Neuronal stem cell (in vitro differentiated cells): ENCODE measurements at regions not wholly inside any gene's neighbourhood (a gene's known extent, or its start where the extent isn't known, plus 50 kb on each side); places are given as distances from the start of the nearest gene placed in this dataset.
A peak's percentile ranks its signal among the peaks of the same experiment; 100 is the strongest.

Experiments
- DNase-seq: peaks from one replicate; pipeline ENCODE4 v3.0.0-alpha.2; 2013; ENCODE audit warnings: low spot score
- H2AFZ ChIP-seq: one replicate; pipeline ENCODE4 v1.6.1; 2013; ENCODE audit warnings: mild to moderate bottlenecking, low read length, inconsistent platforms
- H2AK5ac ChIP-seq: 2 replicates; pipeline ENCODE4 v1.6.1; 2013; ENCODE audit warnings: low read depth, mild to moderate bottlenecking, inconsistent platforms, low read length, moderate library complexity, mixed read lengths
- H2BK120ac ChIP-seq: 2 replicates; pipeline ENCODE4 v1.6.1; 2013; ENCODE audit warnings: low read depth, mild to moderate bottlenecking, inconsistent platforms, low read length, moderate library complexity, mixed read lengths
- H2BK12ac ChIP-seq: one replicate; pipeline ENCODE4 v1.6.1; 2013; ENCODE audit warnings: low read length, inconsistent platforms
- H2BK15ac ChIP-seq: 2 replicates; pipeline ENCODE4 v1.6.1; 2013; ENCODE audit warnings: mild to moderate bottlenecking, low read length, inconsistent platforms, mixed read lengths
- H2BK5ac ChIP-seq: one replicate; pipeline ENCODE4 v1.6.1; 2013; ENCODE audit warnings: inconsistent platforms, mild to moderate bottlenecking, low read length, moderate library complexity
- H3K14ac ChIP-seq: one replicate; pipeline ENCODE4 v1.6.1; 2013; ENCODE audit warnings: low read length, inconsistent platforms
- H3K18ac ChIP-seq: 2 replicates; pipeline ENCODE4 v1.6.1; 2013; ENCODE audit warnings: low read length, inconsistent platforms
- H3K23ac ChIP-seq: 2 replicates; pipeline ENCODE4 v1.6.1; 2013; ENCODE audit warnings: low read depth, mild to moderate bottlenecking, mixed read lengths, low read length, inconsistent platforms; ENCODE audit not compliant: poor library complexity
- H3K27ac ChIP-seq: replicated peaks from 3 replicates; pipeline ENCODE4 v1.5.1; 2013; ENCODE audit warnings: low read length, inconsistent platforms
- H3K27me3 ChIP-seq, 3 experiments: 2 replicates each; pipeline ENCODE4 v1.6.1; 2013; ENCODE audit warnings: low read length in 3 of 3, mild to moderate bottlenecking in 2 of 3, inconsistent platforms in 1 of 3, low read depth in 1 of 3, mixed read lengths in 1 of 3, moderate library complexity in 1 of 3; ENCODE audit not compliant: control insufficient read depth in 3 of 3, insufficient read depth in 3 of 3
- H3K36me3 ChIP-seq, 2 donors: replicated peaks in 1 of 2; 2 replicates each; pipeline ENCODE4 v1.6.1; 2013; ENCODE audit warnings: low read length in 2 of 2; ENCODE audit not compliant: control insufficient read depth in 2 of 2, insufficient read depth in 2 of 2
- H3K4ac ChIP-seq: 2 replicates; pipeline ENCODE4 v1.6.1; 2013; ENCODE audit warnings: inconsistent platforms, mild to moderate bottlenecking, low read length, moderate library complexity
- H3K4me1 ChIP-seq, 2 donors: 1 replicate in 1 of 2; 2 replicates in 1 of 2; pipeline ENCODE4 v1.6.1; 2013; ENCODE audit warnings: low read length in 2 of 2, low read depth in 1 of 2; ENCODE audit not compliant: control insufficient read depth in 2 of 2, insufficient read depth in 1 of 2
- H3K4me2 ChIP-seq: one replicate; pipeline ENCODE4 v1.6.1; 2013; ENCODE audit warnings: mild to moderate bottlenecking, low read length, inconsistent platforms; ENCODE audit not compliant: insufficient read depth, poor library complexity, severe bottlenecking
- H3K4me3 ChIP-seq, 2 donors: 2 replicates each; pipeline ENCODE4 v1.5.1; 2013; ENCODE audit warnings: low read length in 2 of 2, mild to moderate bottlenecking in 2 of 2, inconsistent platforms in 1 of 2, moderate library complexity in 1 of 2
- H3K79me1 ChIP-seq: one replicate; pipeline ENCODE4 v1.6.1; 2013; ENCODE audit warnings: low read depth, mild to moderate bottlenecking, inconsistent platforms, low read length, moderate library complexity
- H3K9ac ChIP-seq: one replicate; pipeline ENCODE4 v1.6.1; 2013; ENCODE audit warnings: mild to moderate bottlenecking, low read depth, low read length, inconsistent platforms; ENCODE audit not compliant: poor library complexity
- H3K9me3 ChIP-seq, 2 donors: replicated peaks in 1 of 2; 2 replicates each; pipeline versions ENCODE3 to v1.6.1; 2013; ENCODE audit warnings: low read length in 2 of 2, mild to moderate bottlenecking in 2 of 2, inconsistent platforms in 1 of 2, low read depth in 1 of 2, mixed read lengths in 1 of 2, moderate library complexity in 1 of 2; ENCODE audit not compliant: control insufficient read depth in 2 of 2, insufficient read depth in 1 of 2
- H4K8ac ChIP-seq: one replicate; pipeline ENCODE4 v1.6.1; 2013; ENCODE audit warnings: low read depth, mild to moderate bottlenecking, inconsistent platforms, low read length, moderate library complexity
- H4K91ac ChIP-seq: one replicate; pipeline ENCODE4 v1.6.1; 2013; ENCODE audit warnings: low read length, low read depth, mild to moderate bottlenecking, inconsistent platforms; ENCODE audit not compliant: poor library complexity
- WGBS, 2 donors: extraction: QIAGEN DNeasy Blood & Tissue Kit; methylation state at CpG; one replicate each; pipeline ENCODE4 v1.1.7; 2013; ENCODE audit warnings: missing lambda C conversion rate in 2 of 2, mixed read lengths in 1 of 2; ENCODE audit not compliant: insufficient read length in 2 of 2, insufficient replicate concordance in 1 of 2; ENCODE audit errors: extremely low coverage in 2 of 2; 5-methylcytosine and 5-hydroxymethylcytosine counted together

GRCh38 chr10:130713731-130714130, 577.5 kb downstream of the GLRX3 start:
- H3K9me3 ChIP-seq, result no peaks in the 10 kb centered on the region
- H3K14ac ChIP-seq, result no peak overlapping the region
- H2BK12ac ChIP-seq, result no peak overlapping the region
- H2AFZ ChIP-seq, result no peak overlapping the region
- peak overlapping the region; percentile 30 for H2BK120ac ChIP-seq
- H4K91ac ChIP-seq, result no peak overlapping the region
- H3K4me3 ChIP-seq, result no peak overlapping the region
- H3K18ac ChIP-seq, result peak overlapping the region; percentile 65
- H3K4me2 ChIP-seq, result no peak overlapping the region
- no CpG with 5 or more reads among the region's 8 CpGs for WGBS, 2 donors
- H3K4me1 ChIP-seq, result peaks cover 0 to 7% of the 10 kb centered on the region in 2 donors
- no peak for DNase-seq
- H3K4ac ChIP-seq, result no peak overlapping the region
- H3K27me3 ChIP-seq, result no peaks in the 10 kb centered on the region
- no peak overlapping the region for H4K8ac ChIP-seq
- no peak overlapping the region for H3K23ac ChIP-seq
- peak overlapping the region; percentile 92 for H2AK5ac ChIP-seq
- H3K27ac ChIP-seq, result no peak overlapping the region
- peak overlapping the region; percentile 78 for H2BK15ac ChIP-seq
- no peaks in the 10 kb centered on the region for H3K36me3 ChIP-seq
- no peak overlapping the region for H2BK5ac ChIP-seq
- no peak overlapping the region for H3K9ac ChIP-seq
- no peaks in the 10 kb centered on the region for H3K79me1 ChIP-seq

GRCh38 chr10:130714742-130715467, 578.7 kb downstream of the GLRX3 start:
- Histone ChIP-seq H3K18ac (no peak overlapping the region), H4K91ac (no peak overlapping the region), H3K9ac (no peak overlapping the region), H3K9me3 (no peaks in the 10 kb centered on the region), H3K27me3 (no peaks in the 10 kb centered on the region), H4K8ac (no peak overlapping the region), H3K4me2 (no peak overlapping the region), H2BK120ac (no peak overlapping the region), H3K23ac (no peak overlapping the region), H3K4ac (no peak overlapping the region), H2AFZ (no peak overlapping the region), H2AK5ac (no peak overlapping the region), H3K27ac (peak overlapping the region; percentile 0), H3K79me1 (no peaks in the 10 kb centered on the region), H2BK15ac (no peak overlapping the region), H2BK5ac (no peak overlapping the region), H3K36me3 (no peaks in the 10 kb centered on the region), H2BK12ac (no peak overlapping the region), H3K4me3 (no peak overlapping the region), H3K4me1 (peaks cover 0 to 7% of the 10 kb centered on the region in 2 donors), H3K14ac (no peak overlapping the region)
- DNase-seq, result no peak
- WGBS, 2 donors, result no CpG with 5 or more reads among the region's 20 CpGs

- Histone ChIP-seq H4K8ac (no peak overlapping the region), H2BK15ac (no peak overlapping the region)
Measured at GRCh38 chr10:130715686-130716670, 579.8 kb downstream of the GLRX3 start.

DNA sequence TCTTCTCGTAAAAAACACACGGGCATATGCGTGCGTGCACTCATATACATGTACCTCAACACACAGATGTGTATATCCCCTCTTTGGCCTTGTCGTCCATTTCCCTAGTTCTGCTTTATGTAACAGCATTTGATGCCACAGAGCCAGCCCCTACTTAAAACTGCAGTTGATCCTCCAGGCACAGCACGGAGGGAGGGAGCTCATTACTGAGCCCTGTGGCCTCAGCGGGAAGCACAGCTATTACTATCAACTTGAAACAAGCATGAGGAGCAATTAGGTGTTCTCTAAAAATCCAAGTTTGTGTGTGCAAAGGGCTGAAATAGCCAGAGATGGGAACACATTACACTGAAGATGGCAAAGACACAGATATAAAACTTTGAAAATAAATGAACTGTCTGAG, 580.9 kb downstream of the GLRX3 start:
- Histone ChIP-seq H2BK120ac (no peak overlapping the region), H2AFZ (no peak overlapping the region), H3K18ac (no peak overlapping the region), H2BK15ac (no peak overlapping the region), H4K91ac (no peak overlapping the region), H2AK5ac (no peak overlapping the region), H3K27ac (no peak overlapping the region), H3K9me3 (no peaks in the 10 kb centered on the region), H3K4ac (no peak overlapping the region), H3K79me1 (no peaks in the 10 kb centered on the region), H3K27me3 (no peaks in the 10 kb centered on the region), H3K23ac (no peak overlapping the region), H3K9ac (no peak overlapping the region), H3K36me3 (no peaks in the 10 kb centered on the region), H2BK5ac (no peak overlapping the region), H3K4me3 (no peak overlapping the region), H4K8ac (no peak overlapping the region), H3K4me1 (peaks cover 0 to 10% of the 10 kb centered on the region in 2 donors), H2BK12ac (no peak overlapping the region), H3K14ac (no peak overlapping the region), H3K4me2 (no peak overlapping the region)
- no CpG with 5 or more reads among the region's 7 CpGs for WGBS, 2 donors
- no peak for DNase-seq

More at GRCh38 chr10:130715686-130716670, 579.8 kb downstream of the GLRX3 start:
- no peak overlapping the region for H3K14ac ChIP-seq
- H4K91ac ChIP-seq, result no peak overlapping the region
- no peak overlapping the region for H3K9ac ChIP-seq
- peaks cover 0 to 7% of the 10 kb centered on the region in 2 donors for H3K4me1 ChIP-seq
- H3K27me3 ChIP-seq, result no peaks in the 10 kb centered on the region
- H3K9me3 ChIP-seq, result no peaks in the 10 kb centered on the region
- H2BK5ac ChIP-seq, result no peak overlapping the region
- H3K4me3 ChIP-seq, result no peak overlapping the region
- H3K27ac ChIP-seq, result no peak overlapping the region
- no peak for DNase-seq
- no peak overlapping the region for H3K18ac ChIP-seq
- H3K4me2 ChIP-seq, result no peak overlapping the region
- H3K4ac ChIP-seq, result no peak overlapping the region
- no peak overlapping the region for H2BK120ac ChIP-seq
- H2BK12ac ChIP-seq, result no peak overlapping the region
- H3K79me1 ChIP-seq, result no peaks in the 10 kb centered on the region
- H2AFZ ChIP-seq, result no peak overlapping the region
- H3K23ac ChIP-seq, result no peak overlapping the region
- WGBS, 2 donors, result no CpG with 5 or more reads among the region's 12 CpGs
- no peaks in the 10 kb centered on the region for H3K36me3 ChIP-seq
- H2AK5ac ChIP-seq, result no peak overlapping the region
